Breast epithelium (tissue), 3 donors: ENCODE measurements at regions not wholly inside any gene's neighbourhood (a gene's known extent, or its start where the extent isn't known, plus 50 kb on each side); places are given as distances from the start of the nearest gene placed in this dataset.

ENCODE experiments used
- CTCF ChIP-seq, 3 donors: fragments of 450-650 bp; IDR thresholded peaks; one replicate each; pipeline ENCODE4 v1.5.1; 2016 to 2017; ENCODE audit warnings: antibody characterized with exemption in 3 of 3, mild to moderate bottlenecking in 3 of 3, moderate library complexity in 3 of 3
- POLR2A ChIP-seq: fragments of 450-650 bp; IDR thresholded peaks from one replicate; pipeline ENCODE4 v1.6.1; 2016; ENCODE audit warnings: antibody characterized with exemption, mild to moderate bottlenecking, moderate library complexity
- POLR2AphosphoS5 ChIP-seq, 3 donors: sonication (generic); formaldehyde crosslinking; IDR thresholded peaks; one replicate each; pipeline ENCODE4 v1.6.1; 2017; ENCODE audit warnings: antibody characterized with exemption in 3 of 3

- TF ChIP-seq CTCF (IDR thresholded peaks at IDR 0.05) (no peak), POLR2A (no peak), POLR2AphosphoS5 (IDR thresholded peaks at IDR 0.05) (no peak)
These were observed 287.7 kb downstream of the DSC3 start for GRCh38 chr18:30754846-30755245.
